Activated naive CD4-positive, alpha-beta T cell treated with anti-CD3 and anti-CD28 coated beads for 36 hours (primary cell): ENCODE measurements at regions not wholly inside any gene's neighbourhood (a gene's known extent, or its start where the extent isn't known, plus 50 kb on each side); places are given as distances from the start of the nearest gene placed in this dataset.

Experiments used
- CTCF ChIA-PET: fragments of 350-600 bp; sonication (Branson Sonifier 250); formaldehyde crosslinking; loops from one replicate; lab custom pipeline; 2021; ENCODE audit warnings: antibody characterized with exemption; lab: Charles Lee
- DNase-seq: peaks from one replicate; pipeline ENCODE4 v3.0.0-alpha.2; 2020
- H3K27ac Mint-ChIP-seq: one replicate; pipeline ENCODE4 v1.8.0; 2021; ENCODE audit warnings: mild to moderate bottlenecking, mixed read lengths
- H3K27me3 Mint-ChIP-seq: one replicate; pipeline ENCODE4 v1.8.0; 2021; ENCODE audit warnings: low read depth, mixed read lengths
- H3K36me3 Mint-ChIP-seq: one replicate; pipeline ENCODE4 v1.8.0; 2021; ENCODE audit warnings: low read depth, mixed read lengths
- H3K4me1 Mint-ChIP-seq: one replicate; pipeline ENCODE4 v1.8.0; 2021; ENCODE audit warnings: low read depth, mixed read lengths
- H3K4me3 Mint-ChIP-seq: one replicate; pipeline ENCODE4 v1.8.0; 2021; ENCODE audit warnings: mild to moderate bottlenecking, moderate library complexity, mixed read lengths
- H3K9me3 Mint-ChIP-seq: one replicate; pipeline ENCODE4 v1.8.0; 2021; ENCODE audit warnings: mixed read lengths
- intact Hi-C: fragments of 100-400 bp; cut with micrococcal nuclease; formaldehyde crosslinking; loops from one replicate; pipeline ENCODE4 v1.15.1; 2023

DNA sequence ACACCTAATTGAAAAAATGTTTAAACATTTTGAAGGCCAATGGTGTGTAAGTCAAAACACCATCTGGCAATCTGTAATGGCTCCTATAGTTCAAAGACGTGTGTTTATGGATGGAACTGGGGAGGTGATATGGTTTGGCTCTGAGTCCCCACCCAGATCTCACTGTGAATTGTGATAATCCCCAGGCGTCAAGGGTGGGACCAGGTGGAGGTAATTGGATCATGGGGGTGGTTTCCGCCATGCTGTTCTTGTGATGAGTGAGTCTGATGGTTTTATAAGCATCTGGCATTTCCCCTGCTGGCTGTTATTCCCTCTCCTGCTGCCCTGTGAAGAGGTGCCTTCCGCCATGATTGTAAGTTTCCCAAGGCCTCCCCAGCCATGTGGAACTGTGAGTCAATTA is 52.2 kb downstream of the ADRA2C start:
- H3K4me3 Mint-ChIP-seq: no peak overlapping the region
- no peaks in the 10 kb centered on the region for H3K36me3 Mint-ChIP-seq
- DNase-seq: no peak
- CTCF ChIA-PET: no interaction called here
- no peaks in the 10 kb centered on the region for H3K9me3 Mint-ChIP-seq
- intact Hi-C loops: no loop called here
- no peaks in the 10 kb centered on the region for H3K27me3 Mint-ChIP-seq
- H3K27ac Mint-ChIP-seq: no peak overlapping the region
- no peaks in the 10 kb centered on the region for H3K4me1 Mint-ChIP-seq

DNA sequence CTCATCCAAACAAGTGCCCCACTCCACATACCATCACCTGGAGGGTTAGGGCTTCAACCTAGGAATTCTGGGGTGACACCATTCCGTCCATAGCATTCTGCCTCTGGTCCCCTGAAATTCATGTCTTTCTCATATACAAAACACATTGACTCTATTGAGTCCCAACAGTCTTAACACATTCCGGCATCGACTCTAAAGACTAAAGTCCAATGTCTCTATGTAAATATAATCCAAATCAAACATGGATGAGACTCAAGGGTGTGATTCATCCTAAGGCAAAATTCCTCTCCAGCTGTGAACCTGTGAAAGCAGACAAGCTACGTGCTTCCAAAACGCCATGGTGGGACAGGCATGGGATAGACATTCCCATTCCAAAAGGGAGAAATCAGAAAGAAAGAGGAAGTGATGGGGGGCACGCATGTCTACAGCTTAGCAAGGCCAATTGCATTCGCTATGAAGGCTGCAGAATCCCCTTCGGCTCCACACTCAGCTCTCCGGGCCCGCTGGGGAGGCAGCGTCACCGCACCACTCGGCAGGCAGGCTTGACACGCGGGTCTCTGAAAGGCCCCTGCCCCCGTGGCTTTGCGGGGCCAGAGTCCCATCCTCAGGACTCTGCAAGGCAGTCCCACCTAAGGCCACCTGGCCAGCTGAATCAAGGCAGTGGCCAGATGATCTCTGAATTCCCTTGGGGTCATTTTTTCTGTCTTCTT is 53.2 kb downstream of the ADRA2C start:
- H3K4me1 Mint-ChIP-seq: no peaks in the 10 kb centered on the region
- no peaks in the 10 kb centered on the region for H3K36me3 Mint-ChIP-seq
- CTCF ChIA-PET: no interaction called here

DNA sequence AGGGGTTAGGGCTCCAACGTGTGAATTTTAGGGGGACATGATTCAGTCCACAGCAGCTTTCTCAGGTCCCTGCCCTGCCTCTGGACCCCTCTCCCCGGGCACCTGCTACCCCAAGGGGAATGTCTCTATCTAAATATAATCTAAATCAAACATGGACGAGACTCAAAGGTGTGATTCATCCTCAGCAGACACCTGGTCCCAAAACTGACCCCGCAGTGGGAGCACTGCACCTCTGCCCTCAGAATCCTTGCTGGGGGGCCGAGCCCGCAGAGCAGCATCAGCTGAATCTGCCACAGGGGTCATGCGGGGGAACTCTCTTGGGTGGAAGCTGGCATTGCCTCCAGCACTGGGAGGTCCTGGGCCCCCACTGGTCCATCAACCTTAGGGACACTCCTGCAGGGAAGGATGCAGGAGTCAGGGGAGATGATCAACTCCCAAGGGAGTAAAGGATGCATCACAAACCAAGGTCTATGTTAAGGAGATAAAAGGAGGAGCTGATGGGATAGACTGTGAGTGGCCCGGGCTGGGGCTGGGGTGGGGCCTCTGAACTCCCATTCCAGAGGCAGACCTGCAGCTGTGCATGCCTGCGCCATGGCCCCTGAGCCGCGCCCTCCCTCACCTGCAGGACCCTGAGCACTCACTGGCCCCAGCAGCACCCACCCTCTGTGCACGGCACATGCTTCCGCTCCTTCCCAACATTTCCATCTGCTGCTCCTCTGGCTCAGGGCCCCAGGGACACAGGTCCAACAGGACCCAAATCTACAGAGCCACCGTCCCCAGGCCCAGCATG is 54.0 kb downstream of the ADRA2C start:
- intact Hi-C loops: no loop called here
- CTCF ChIA-PET: no interaction called here
- no peak overlapping the region for H3K4me3 Mint-ChIP-seq
- no peaks in the 10 kb centered on the region for H3K9me3 Mint-ChIP-seq
- DNase-seq: no peak
- H3K27ac Mint-ChIP-seq: no peak overlapping the region
- no peaks in the 10 kb centered on the region for H3K27me3 Mint-ChIP-seq
- H3K36me3 Mint-ChIP-seq: no peaks in the 10 kb centered on the region
- H3K4me1 Mint-ChIP-seq: no peaks in the 10 kb centered on the region

More for the DNA sequence above, 53.2 kb downstream of the ADRA2C start:
- H3K4me3 Mint-ChIP-seq: no peak overlapping the region
- no peaks in the 10 kb centered on the region for H3K27me3 Mint-ChIP-seq
- H3K9me3 Mint-ChIP-seq: no peaks in the 10 kb centered on the region
- intact Hi-C loops: no loop called here
- no peak for DNase-seq
- H3K27ac Mint-ChIP-seq: no peak overlapping the region

- no peak overlapping the region for H3K4me3 Mint-ChIP-seq
- CTCF ChIA-PET: no interaction called here
- intact Hi-C loops: no loop called here
Observed at GRCh38 chr4:3820806-3821579, 54.8 kb downstream of the ADRA2C start.

DNA sequence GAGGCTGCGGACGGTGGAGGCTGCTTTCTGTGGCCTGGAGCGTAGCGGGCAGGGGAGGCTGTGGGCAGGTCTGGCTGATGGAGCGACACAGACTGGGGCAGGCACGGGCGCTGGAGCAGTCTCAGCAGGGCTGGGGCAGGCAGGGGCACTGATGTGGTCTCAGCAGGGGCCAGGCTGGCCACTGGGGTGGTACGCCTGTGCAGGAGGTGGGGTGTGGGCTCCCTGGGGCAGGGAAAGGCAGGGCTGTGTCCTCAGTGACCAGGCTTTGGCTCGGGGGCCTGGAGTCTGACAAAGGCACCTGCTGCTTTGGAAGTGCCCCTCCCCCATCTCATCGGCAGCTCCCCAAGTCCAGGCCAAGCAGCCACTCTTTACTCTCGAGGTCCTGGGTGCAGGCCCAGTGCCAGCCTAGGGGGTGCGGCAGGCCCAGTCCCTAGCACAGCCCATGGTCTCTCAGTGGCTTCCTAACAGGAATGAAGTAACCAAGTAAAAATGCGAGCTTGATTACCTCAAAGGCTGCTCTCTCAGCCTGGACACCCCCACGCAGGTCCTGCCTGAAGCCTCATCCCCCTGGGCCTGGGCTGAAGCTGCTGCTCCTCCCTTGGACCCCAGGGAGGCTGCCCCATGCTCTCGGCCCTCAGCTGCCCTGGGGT is 55.5 kb downstream of the ADRA2C start:
- no peaks in the 10 kb centered on the region for H3K4me1 Mint-ChIP-seq
- H3K27ac Mint-ChIP-seq: no peak overlapping the region
- DNase-seq: no peak
- H3K9me3 Mint-ChIP-seq: no peaks in the 10 kb centered on the region
- no peak overlapping the region for H3K4me3 Mint-ChIP-seq
- intact Hi-C loops: no loop called here
- H3K27me3 Mint-ChIP-seq: no peaks in the 10 kb centered on the region
- CTCF ChIA-PET: no interaction called here
- H3K36me3 Mint-ChIP-seq: no peaks in the 10 kb centered on the region

More at GRCh38 chr4:3820806-3821579, 54.8 kb downstream of the ADRA2C start:
- DNase-seq: no peak
- H3K27ac Mint-ChIP-seq: no peak overlapping the region
- no peaks in the 10 kb centered on the region for H3K36me3 Mint-ChIP-seq
- H3K9me3 Mint-ChIP-seq: no peaks in the 10 kb centered on the region
- H3K4me1 Mint-ChIP-seq: no peaks in the 10 kb centered on the region
- no peaks in the 10 kb centered on the region for H3K27me3 Mint-ChIP-seq

GRCh38 chr4:3822230-3822947 is 56.2 kb downstream of the ADRA2C start:
- Mint-ChIP-seq H3K4me3 (no peak overlapping the region), H3K36me3 (no peaks in the 10 kb centered on the region), H3K27ac (no peak overlapping the region), H3K9me3 (no peaks in the 10 kb centered on the region), H3K4me1 (no peaks in the 10 kb centered on the region), H3K27me3 (no peaks in the 10 kb centered on the region)
- DNase-seq: no peak
- CTCF ChIA-PET: interaction anchor here (0.5 kb wide), 1 partner anchor 89 kb away, joined by 3 read pairs; no protein-coding TSS in a partner anchor
- intact Hi-C loops: no loop called here

GRCh38 chr4:3823496-3824341 is 57.5 kb downstream of the ADRA2C start:
- H3K27ac Mint-ChIP-seq: no peak overlapping the region
- DNase-seq: no peak
- H3K9me3 Mint-ChIP-seq: no peaks in the 10 kb centered on the region
- no peaks in the 10 kb centered on the region for H3K4me1 Mint-ChIP-seq
- H3K4me3 Mint-ChIP-seq: no peak overlapping the region
- intact Hi-C loops: no loop called here
- no peaks in the 10 kb centered on the region for H3K27me3 Mint-ChIP-seq
- CTCF ChIA-PET: no interaction called here
- no peaks in the 10 kb centered on the region for H3K36me3 Mint-ChIP-seq

GRCh38 chr4:3824521-3825270 is 58.5 kb downstream of the ADRA2C start:
- intact Hi-C loops: no loop called here
- CTCF ChIA-PET: no interaction called here
- H3K27ac Mint-ChIP-seq: no peak overlapping the region
- no peaks in the 10 kb centered on the region for H3K27me3 Mint-ChIP-seq
- DNase-seq: no peak
- no peaks in the 10 kb centered on the region for H3K4me1 Mint-ChIP-seq
- H3K36me3 Mint-ChIP-seq: no peaks in the 10 kb centered on the region
- no peaks in the 10 kb centered on the region for H3K9me3 Mint-ChIP-seq
- H3K4me3 Mint-ChIP-seq: no peak overlapping the region

GRCh38 chr4:3825530-3825929 is 59.3 kb downstream of the ADRA2C start:
- Mint-ChIP-seq H3K9me3 (no peaks in the 10 kb centered on the region), H3K4me3 (no peak overlapping the region), H3K36me3 (no peaks in the 10 kb centered on the region), H3K4me1 (no peaks in the 10 kb centered on the region), H3K27me3 (no peaks in the 10 kb centered on the region), H3K27ac (no peak overlapping the region)
- intact Hi-C loops: no loop called here
- CTCF ChIA-PET: no interaction called here
- no peak for DNase-seq

DNA sequence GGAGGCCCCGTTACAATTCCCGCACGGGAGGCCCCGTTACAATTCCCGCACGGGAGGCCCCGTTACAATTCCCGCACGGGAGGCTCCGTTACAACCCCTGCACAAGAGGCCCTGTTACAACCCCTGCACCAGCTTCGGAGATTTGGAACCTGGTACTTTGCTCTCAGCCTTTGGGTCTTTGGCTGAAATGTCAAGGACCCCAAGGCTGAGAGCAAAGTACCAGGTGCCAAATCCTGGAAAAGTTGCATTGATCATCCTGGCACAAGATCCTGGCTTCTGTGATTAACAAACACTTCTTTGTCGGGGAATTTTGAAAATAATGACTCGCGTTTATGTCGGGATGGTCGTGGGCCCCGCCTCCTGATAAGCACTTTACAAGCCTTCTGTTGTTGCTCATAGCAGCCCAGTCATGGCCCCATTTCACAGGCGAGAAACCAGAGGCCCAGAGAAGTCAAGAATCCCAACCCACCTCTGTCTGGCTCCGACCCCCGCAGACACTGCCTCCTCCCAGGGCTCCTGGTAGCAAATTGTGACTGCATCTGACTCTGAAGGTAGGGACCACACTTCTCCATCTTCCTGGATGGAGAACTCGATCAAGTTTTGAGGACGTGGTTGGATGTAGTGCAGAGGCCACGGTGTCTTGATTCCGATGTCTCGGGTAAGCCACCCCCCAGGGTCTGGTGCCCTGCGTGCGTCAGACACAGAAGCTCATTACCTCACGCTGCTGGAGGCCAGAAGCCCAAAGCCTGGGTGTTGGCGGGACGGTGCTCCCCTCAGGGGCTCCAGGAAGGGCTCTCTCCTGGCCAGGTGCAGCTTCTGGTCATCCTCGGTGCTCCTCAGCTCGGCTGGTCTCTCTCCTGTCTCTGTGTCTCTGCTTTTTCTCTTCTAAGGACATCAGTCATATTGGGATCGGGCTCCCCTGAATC is 60.3 kb downstream of the ADRA2C start:
- H3K27me3 Mint-ChIP-seq: no peaks in the 10 kb centered on the region
- no peak overlapping the region for H3K4me3 Mint-ChIP-seq
- CTCF ChIA-PET: interaction anchor here (0.6 kb wide), 1 partner anchor 229 kb away, joined by 5 read pairs; no protein-coding TSS in a partner anchor
- no peaks in the 10 kb centered on the region for H3K9me3 Mint-ChIP-seq
- DNase-seq: no peak
- no peak overlapping the region for H3K27ac Mint-ChIP-seq
- no peaks in the 10 kb centered on the region for H3K36me3 Mint-ChIP-seq
- H3K4me1 Mint-ChIP-seq: no peaks in the 10 kb centered on the region
- intact Hi-C loops: no loop called here
